ENCODE measurements at regions not wholly inside any gene's neighbourhood (a gene's known extent, or its start where the extent isn't known, plus 50 kb on each side); places are given as distances from the start of the nearest gene placed in this dataset.

- ATAC-seq, result no peak
- intact Hi-C loops (cut with DNase I), result no loop called here
Measured at GRCh38 chr3:106129939-106130338, 261.1 kb upstream of the CBLB start.

GRCh38 chr3:106130384-106131198, 261.8 kb upstream of the CBLB start:
- H3K4me3 ChIP-seq, result no peak overlapping the region
- H3K4me1 ChIP-seq, result no peaks in the 10 kb centered on the region
- no peak for TF ChIP-seq CTCF (IDR thresholded peaks at IDR 0.05)
- no peaks in the 10 kb centered on the region for H3K36me3 ChIP-seq
- intact Hi-C loops (cut with DNase I), result no loop called here
- no peak for DNase-seq
- no peak overlapping the region for H3K27ac ChIP-seq
- H3K9me3 ChIP-seq, result no peaks in the 10 kb centered on the region
- no peak for ATAC-seq
- H3K27me3 ChIP-seq, result no peaks in the 10 kb centered on the region

More at GRCh38 chr3:106129939-106130338, 261.1 kb upstream of the CBLB start:
- Histone ChIP-seq H3K4me3 (no peak overlapping the region), H3K27me3 (no peaks in the 10 kb centered on the region), H3K27ac (no peak overlapping the region), H3K9me3 (no peaks in the 10 kb centered on the region), H3K36me3 (no peaks in the 10 kb centered on the region), H3K4me1 (no peaks in the 10 kb centered on the region)
- DNase-seq, result no peak
- no peak for TF ChIP-seq CTCF (IDR thresholded peaks at IDR 0.05)

GRCh38 chr3:106135451-106136160, 266.8 kb upstream of the CBLB start:
- Histone ChIP-seq H3K9me3 (no peaks in the 10 kb centered on the region), H3K36me3 (no peaks in the 10 kb centered on the region), H3K4me1 (no peaks in the 10 kb centered on the region), H3K4me3 (no peak overlapping the region), H3K27me3 (no peaks in the 10 kb centered on the region), H3K27ac (no peak overlapping the region)
- intact Hi-C loops (cut with DNase I), result no loop called here
- DNase-seq (no peak), ATAC-seq (no peak)
- TF ChIP-seq CTCF (IDR thresholded peaks at IDR 0.05), result no peak

- ATAC-seq, result no peak
- Histone ChIP-seq H3K9me3 (no peaks in the 10 kb centered on the region), H3K4me1 (no peaks in the 10 kb centered on the region), H3K27ac (no peak overlapping the region), H3K27me3 (no peaks in the 10 kb centered on the region), H3K36me3 (no peaks in the 10 kb centered on the region), H3K4me3 (no peak overlapping the region)
- intact Hi-C loops (cut with DNase I), result no loop called here
- TF ChIP-seq CTCF (IDR thresholded peaks at IDR 0.05), result no peak
- DNase-seq, result no peak
Measured at GRCh38 chr3:106139826-106140225, 271.0 kb upstream of the CBLB start.

- intact Hi-C loops (cut with DNase I), result no loop called here
- no peaks in the 10 kb centered on the region for H3K36me3 ChIP-seq
- H3K9me3 ChIP-seq, result no peaks in the 10 kb centered on the region
- no peak for TF ChIP-seq CTCF (IDR thresholded peaks at IDR 0.05)
- H3K27me3 ChIP-seq, result no peaks in the 10 kb centered on the region
- ATAC-seq (no peak), DNase-seq (no peak)
- no peaks in the 10 kb centered on the region for H3K4me1 ChIP-seq
- no peak overlapping the region for H3K27ac ChIP-seq
- no peak overlapping the region for H3K4me3 ChIP-seq
Measured at GRCh38 chr3:106140431-106140830, 271.6 kb upstream of the CBLB start.
